Psoas muscle (tissue), 7 donors: ENCODE measurements at regions not wholly inside any gene's neighbourhood (a gene's known extent, or its start where the extent isn't known, plus 50 kb on each side); places are given as distances from the start of the nearest gene placed in this dataset.

ENCODE experiments used
- ATAC-seq, 4 donors: fragments of 200-7000 bp; cut with Tn5 transposase; one replicate each; pipeline ENCODE4 v1.9.1; 2020; ENCODE audit warnings: moderate library complexity in 3 of 4, mild to moderate bottlenecking in 2 of 4
- DNase-seq, 2 donors: peaks; one replicate each; pipeline ENCODE4 v3.0.0-alpha.2; 2020
- H3K27ac ChIP-seq: fragments of 200-600 bp; one replicate; pipeline ENCODE4 v1.8.0; 2022
- H3K27me3 ChIP-seq, 3 donors: fragments of 200-600 bp in 1 of 3; one replicate each; pipeline versions ENCODE4 v1.6.1 to v1.8.0; 2013 to 2022; ENCODE audit warnings: low read length in 2 of 3, mild to moderate bottlenecking in 2 of 3, moderate library complexity in 1 of 3; ENCODE audit not compliant: insufficient read depth in 3 of 3
- H3K36me3 ChIP-seq, 2 donors: fragments of 200-600 bp in 1 of 2; one replicate each; pipeline versions ENCODE4 v1.6.1 to v1.8.0; 2013 to 2022; ENCODE audit warnings: low read depth in 1 of 2, mild to moderate bottlenecking in 1 of 2, moderate library complexity in 1 of 2; ENCODE audit not compliant: insufficient read depth in 1 of 2
- H3K4me1 ChIP-seq: fragments of 200-600 bp; one replicate; pipeline ENCODE4 v1.8.0; 2022
- H3K4me3 ChIP-seq: fragments of 200-600 bp; one replicate; pipeline ENCODE4 v1.8.0; 2022; ENCODE audit warnings: mild to moderate bottlenecking
- H3K9me3 ChIP-seq: fragments of 200-600 bp; one replicate; pipeline ENCODE4 v1.8.0; 2022
- WGBS, 3 donors: extraction: QIAGEN DNeasy Blood & Tissue Kit; methylation state at CpG; one replicate each; pipeline versions ENCODE4 v1.1.6 to v1.1.7; 2013; 5-methylcytosine and 5-hydroxymethylcytosine counted together
- intact Hi-C, 2 donors: fragments of 100-400 bp; cut with DNase I; formaldehyde crosslinking; loops; one replicate each; pipeline versions ENCODE4 v1.11.0 to v1.14.2; 2022
- TF ChIP-seq, protein P1 (sequence below): fragments of 200-600 bp; IDR thresholded peaks from one replicate; pipeline ENCODE4 v1.8.0; 2022; ENCODE audit warnings: antibody characterized with exemption
- donor health status: healthy with polysubstance abuse.
- donor health status: DM: no; HTN: no; CAD: no; lungs with moderate emphysema.
- donor health status: Bipolar disorder and iron deficiency.
- donor health status: healthy.
- donor health status: DM: yes; HTN: yes; CAD: no.
- donor health status: DM: no; HTN: no; CAD: no.
- donor health status: DM: yes; HTN: yes; CAD: no.

- Histone ChIP-seq H3K4me3 (no peak overlapping the region), H3K9me3 (no peaks in the 10 kb centered on the region), H3K27me3 (no peaks in the 10 kb centered on the region), H3K4me1 (peaks cover 6% of the 10 kb centered on the region), H3K36me3 (no peaks in the 10 kb centered on the region), H3K27ac (no peak overlapping the region)
- DNase-seq (no peak), ATAC-seq (no peak)
- intact Hi-C loops: no loop called here
- WGBS, 3 donors: 83 to 90% (median 86%) methylated on average over 4 of the region's 4 CpGs
- TF ChIP-seq, protein P1, sequence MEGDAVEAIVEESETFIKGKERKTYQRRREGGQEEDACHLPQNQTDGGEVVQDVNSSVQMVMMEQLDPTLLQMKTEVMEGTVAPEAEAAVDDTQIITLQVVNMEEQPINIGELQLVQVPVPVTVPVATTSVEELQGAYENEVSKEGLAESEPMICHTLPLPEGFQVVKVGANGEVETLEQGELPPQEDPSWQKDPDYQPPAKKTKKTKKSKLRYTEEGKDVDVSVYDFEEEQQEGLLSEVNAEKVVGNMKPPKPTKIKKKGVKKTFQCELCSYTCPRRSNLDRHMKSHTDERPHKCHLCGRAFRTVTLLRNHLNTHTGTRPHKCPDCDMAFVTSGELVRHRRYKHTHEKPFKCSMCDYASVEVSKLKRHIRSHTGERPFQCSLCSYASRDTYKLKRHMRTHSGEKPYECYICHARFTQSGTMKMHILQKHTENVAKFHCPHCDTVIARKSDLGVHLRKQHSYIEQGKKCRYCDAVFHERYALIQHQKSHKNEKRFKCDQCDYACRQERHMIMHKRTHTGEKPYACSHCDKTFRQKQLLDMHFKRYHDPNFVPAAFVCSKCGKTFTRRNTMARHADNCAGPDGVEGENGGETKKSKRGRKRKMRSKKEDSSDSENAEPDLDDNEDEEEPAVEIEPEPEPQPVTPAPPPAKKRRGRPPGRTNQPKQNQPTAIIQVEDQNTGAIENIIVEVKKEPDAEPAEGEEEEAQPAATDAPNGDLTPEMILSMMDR: no peak
Observed at GRCh38 chr1:234674218-234674815, 64.3 kb upstream of the IRF2BP2 start.

GRCh38 chr1:234672349-234673135, 62.6 kb upstream of the IRF2BP2 start:
- peaks cover 6% of the 10 kb centered on the region for H3K4me1 ChIP-seq
- H3K4me3 ChIP-seq: no peak overlapping the region
- no peak for DNase-seq
- WGBS, 3 donors: 87 to 89% (median 88%) methylated on average over 12 of the region's 12 CpGs
- H3K36me3 ChIP-seq: no peaks in the 10 kb centered on the region
- H3K9me3 ChIP-seq: no peaks in the 10 kb centered on the region
- TF ChIP-seq, protein P1: no peak
- no peaks in the 10 kb centered on the region for H3K27me3 ChIP-seq
- no peak for ATAC-seq
- H3K27ac ChIP-seq: no peak overlapping the region
- intact Hi-C loops: no loop called here

DNA sequence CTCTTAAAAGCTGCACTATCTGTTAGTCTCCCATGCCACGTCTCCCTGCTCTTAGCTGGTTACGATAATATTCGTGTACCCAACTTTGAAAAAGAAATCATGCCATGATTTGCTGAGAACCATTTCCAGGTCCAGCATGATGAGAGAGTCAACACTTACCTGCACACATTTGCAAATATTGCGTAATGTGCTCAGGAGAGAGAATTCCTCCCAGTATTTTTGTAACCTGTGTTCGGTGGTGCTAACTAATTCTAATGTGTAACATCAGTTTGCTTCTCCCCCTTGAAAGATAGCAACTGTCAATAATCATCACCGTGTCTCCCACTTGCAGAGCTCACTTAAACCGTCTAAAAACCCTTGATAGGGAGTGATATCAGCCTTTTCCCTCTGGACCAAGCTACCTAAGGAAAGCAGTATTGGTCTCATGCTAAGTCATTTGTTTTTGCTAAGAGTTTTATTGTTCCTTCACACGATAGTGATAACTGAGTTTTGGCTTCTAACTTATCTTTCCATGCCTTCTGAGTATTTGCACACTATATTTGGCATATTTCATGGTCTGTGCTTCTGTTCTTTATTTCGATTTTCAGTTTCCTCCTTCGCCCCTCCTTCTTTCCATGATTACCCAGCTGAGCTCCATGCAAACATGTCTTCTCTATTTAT, 61.1 kb upstream of the IRF2BP2 start:
- H3K36me3 ChIP-seq: no peaks in the 10 kb centered on the region
- H3K27me3 ChIP-seq: no peaks in the 10 kb centered on the region
- TF ChIP-seq, protein P1: no peak
- ATAC-seq (no peak), DNase-seq (no peak)
- H3K9me3 ChIP-seq: no peaks in the 10 kb centered on the region
- WGBS, 3 donors: 79 to 83% (median 80%) methylated on average over 10 of the region's 10 CpGs
- H3K4me3 ChIP-seq: no peak overlapping the region
- H3K4me1 ChIP-seq: peaks cover 5% of the 10 kb centered on the region
- intact Hi-C loops: no loop called here
- H3K27ac ChIP-seq: no peak overlapping the region

- H3K27ac ChIP-seq: no peak overlapping the region
- no peaks in the 10 kb centered on the region for H3K36me3 ChIP-seq
- TF ChIP-seq, protein P1: no peak
- WGBS, 3 donors: 93 to 96% (median 95%) methylated on average over 1 of the region's 1 CpG
- peaks cover 0 to 1% (median 0%) of the 10 kb centered on the region in 3 donors for H3K27me3 ChIP-seq
- no peak for ATAC-seq
- H3K4me3 ChIP-seq: no peak overlapping the region
- DNase-seq: no peak
- no peaks in the 10 kb centered on the region for H3K9me3 ChIP-seq
- no peaks in the 10 kb centered on the region for H3K4me1 ChIP-seq
- intact Hi-C loops: no loop called here
Observed at GRCh38 chr1:234669499-234669898, 59.5 kb upstream of the IRF2BP2 start.
